Stimulated activated CD4-positive, alpha-beta T cell treated with anti-CD3 and anti-CD28 coated beads, Interleukin-2, amount 100 ng/mL, for 4 hours (primary cell): ENCODE measurements at regions not wholly inside any gene's neighbourhood (a gene's known extent, or its start where the extent isn't known, plus 50 kb on each side); places are given as distances from the start of the nearest gene placed in this dataset.

Source experiments
- DNase-seq: peaks from one replicate; pipeline ENCODE4 v3.0.0-alpha.2; 2020; ENCODE audit warnings: low read depth

- DNase-seq, result no peak
Measured at GRCh38 chr6:5946701-5947100, 60.0 kb downstream of the NRN1 start.

- DNase-seq, result no peak
Measured at GRCh38 chr6:5946181-5946580, 60.5 kb downstream of the NRN1 start.

- no peak for DNase-seq
Measured at GRCh38 chr6:5943591-5943990, 63.1 kb downstream of the NRN1 start.

GRCh38 chr6:5942591-5942990 lies 64.1 kb downstream of the NRN1 start:
- DNase-seq, result no peak

GRCh38 chr6:5941188-5941587 lies 65.5 kb downstream of the NRN1 start:
- no peak for DNase-seq

- no peak for DNase-seq
Measured at GRCh38 chr6:5938934-5939333, 67.8 kb downstream of the NRN1 start.

GRCh38 chr6:5937936-5938706 lies 68.6 kb downstream of the NRN1 start:
- no peak for DNase-seq

- no peak for DNase-seq
Measured at GRCh38 chr6:5937169-5937909, 69.4 kb downstream of the NRN1 start.

- DNase-seq, result no peak
Measured at GRCh38 chr6:5936631-5937030, 70.1 kb downstream of the NRN1 start.

GRCh38 chr6:5936140-5936539 lies 70.6 kb downstream of the NRN1 start:
- DNase-seq, result no peak

GRCh38 chr6:5930968-5931367 lies 75.8 kb downstream of the NRN1 start:
- no peak for DNase-seq

GRCh38 chr6:5930143-5930770 lies 76.5 kb downstream of the NRN1 start:
- no peak for DNase-seq

GRCh38 chr6:5923840-5924239 lies 82.9 kb downstream of the NRN1 start:
- no peak for DNase-seq

- no peak for DNase-seq
Measured at GRCh38 chr6:5922230-5922629, 84.5 kb downstream of the NRN1 start.

GRCh38 chr6:5909721-5910120 lies 97.0 kb downstream of the NRN1 start:
- no peak for DNase-seq

GRCh38 chr6:5906842-5907241 lies 99.9 kb downstream of the NRN1 start:
- DNase-seq, result no peak

- DNase-seq, result no peak
Measured at GRCh38 chr6:5906340-5906670, 100.4 kb downstream of the NRN1 start.

- DNase-seq, result no peak
Measured at GRCh38 chr6:5905431-5906339, 101.0 kb downstream of the NRN1 start.

GRCh38 chr6:5904532-5904931 lies 102.2 kb downstream of the NRN1 start:
- no peak for DNase-seq

- DNase-seq, result no peak
Measured at GRCh38 chr6:5899216-5900045, 107.3 kb downstream of the NRN1 start.

GRCh38 chr6:5898563-5898962 lies 108.2 kb downstream of the NRN1 start:
- no peak for DNase-seq
